LNCaP clone FGC (cell line): ENCODE measurements at regions not wholly inside any gene's neighbourhood (a gene's known extent, or its start where the extent isn't known, plus 50 kb on each side); places are given as distances from the start of the nearest gene placed in this dataset.

Source experiments
- DNase-seq: peaks from one replicate; pipeline ENCODE4 v3.0.0-alpha.2; 2011; ENCODE audit warnings: low read depth
- H3K4me3 ChIP-seq: 2 replicates; pipeline ENCODE4 v1.5.1; 2011; ENCODE audit warnings: mild to moderate bottlenecking, low read depth, low read length, control low read depth
- CTCF ChIP-seq: IDR thresholded peaks from 2 replicates; pipeline ENCODE4 v1.5.1; 2012; ENCODE audit warnings: mild to moderate bottlenecking; ENCODE audit not compliant: control insufficient read depth, insufficient read depth; ENCODE audit errors: extremely low read depth

- no peak for DNase-seq
- H3K4me3 ChIP-seq = no peak overlapping the region
- TF ChIP-seq CTCF = no peak
These were observed 55.4 kb upstream of the KLF13 start for GRCh38 chr15:31271224-31271635.

GRCh38 chr15:31271711-31272557, 54.7 kb upstream of the KLF13 start:
- no peak for DNase-seq
- H3K4me3 ChIP-seq = no peak overlapping the region
- TF ChIP-seq CTCF = no peak

GRCh38 chr15:31272558-31273257, 53.9 kb upstream of the KLF13 start:
- no peak overlapping the region for H3K4me3 ChIP-seq
- no peak for DNase-seq
- TF ChIP-seq CTCF = no peak

- no peak for TF ChIP-seq CTCF
- H3K4me3 ChIP-seq = no peak overlapping the region
- DNase-seq = no peak
These were observed 53.2 kb upstream of the KLF13 start for GRCh38 chr15:31273258-31273941.

- no peak for TF ChIP-seq CTCF
- H3K4me3 ChIP-seq = no peak overlapping the region
- DNase-seq = peak; percentile 84
These were observed 51.9 kb upstream of the KLF13 start for GRCh38 chr15:31274496-31275330.
